ACHN (cell line): ENCODE measurements at regions not wholly inside any gene's neighbourhood (a gene's known extent, or its start where the extent isn't known, plus 50 kb on each side); places are given as distances from the start of the nearest gene placed in this dataset.

Experiments
- DNase-seq: peaks from one replicate; pipeline ENCODE4 v3.0.0-alpha.2; 2015
- in situ Hi-C: cut with HindIII; loops from 2 replicates; pipeline ENCODE4 v1.10.0; 2017; ENCODE audit warnings: low sequenced_read_pairs, low pct_ligation_motif_present, low pct_unique_long_range_greater_than_20kb

DNA sequence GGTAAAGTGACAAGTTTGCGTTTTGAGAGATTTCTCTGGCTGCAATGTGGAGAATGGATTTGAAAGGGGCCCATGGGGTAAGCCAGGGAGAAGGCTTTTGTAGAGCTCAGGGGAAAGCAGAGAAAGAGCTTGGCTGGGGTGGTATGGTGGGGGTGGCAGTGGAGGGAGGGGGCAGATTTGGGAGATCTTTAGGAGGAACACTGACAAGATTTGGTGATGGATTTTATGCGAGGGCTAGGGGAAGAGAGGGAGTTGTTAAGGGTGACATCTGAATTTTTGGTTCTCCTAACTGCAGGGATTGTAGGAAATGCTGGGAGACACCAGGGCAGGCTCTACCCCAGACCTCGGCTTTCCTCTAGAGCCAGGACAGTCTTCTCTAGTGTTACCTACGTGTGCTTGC lies 108.7 kb upstream of the ZNF678 start:
- in situ Hi-C loops, result loop anchor here (25.0 kb wide), 1 partner anchor 483 kb away; the partner anchor contains the start of gene WNT9A
- no peak for DNase-seq

DNA sequence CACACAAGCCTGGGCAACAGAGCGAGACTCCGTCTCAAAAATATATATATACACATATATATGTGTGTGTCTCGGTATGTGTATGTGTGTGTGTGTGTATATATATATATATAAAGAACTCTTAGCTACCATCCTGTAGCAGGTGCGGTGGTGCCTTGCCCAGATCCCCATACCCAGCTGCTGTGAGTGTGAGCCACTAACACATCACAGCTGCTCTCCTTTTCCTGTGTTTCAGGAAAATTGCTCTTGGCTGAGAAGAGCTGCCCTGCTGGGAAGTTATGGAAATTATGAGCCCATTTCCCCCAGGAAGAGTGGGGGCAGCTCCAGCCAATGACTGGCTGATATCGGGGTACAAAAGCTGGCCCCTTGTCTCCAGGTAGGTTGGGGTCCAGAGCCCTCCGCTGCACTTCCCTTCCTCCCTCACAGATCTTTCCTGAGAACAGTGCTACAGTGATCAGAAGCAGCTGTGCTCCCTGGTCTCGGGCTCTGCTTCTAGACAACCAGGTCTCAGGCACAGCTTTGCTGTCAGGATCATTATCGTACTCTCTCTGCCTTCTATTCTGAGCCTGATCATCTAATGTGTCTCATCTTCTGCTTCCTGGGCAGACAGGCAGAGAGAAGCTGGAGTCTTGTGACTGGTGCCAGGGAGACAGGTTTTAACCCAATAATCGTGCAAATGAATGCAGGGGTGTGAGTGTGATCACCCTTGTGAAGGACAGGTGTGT lies 109.6 kb upstream of the ZNF678 start:
- in situ Hi-C loops, result loop anchor here (25.0 kb wide), 1 partner anchor 484 kb away; the partner anchor contains the start of gene WNT9A
- no peak for DNase-seq

- in situ Hi-C loops, result loop anchor here (25.0 kb wide), 1 partner anchor 485 kb away; the partner anchor contains the start of gene WNT9A
- DNase-seq, result no peak
Observed at GRCh38 chr1:227451954-227452353, 111.4 kb upstream of the ZNF678 start.

DNA sequence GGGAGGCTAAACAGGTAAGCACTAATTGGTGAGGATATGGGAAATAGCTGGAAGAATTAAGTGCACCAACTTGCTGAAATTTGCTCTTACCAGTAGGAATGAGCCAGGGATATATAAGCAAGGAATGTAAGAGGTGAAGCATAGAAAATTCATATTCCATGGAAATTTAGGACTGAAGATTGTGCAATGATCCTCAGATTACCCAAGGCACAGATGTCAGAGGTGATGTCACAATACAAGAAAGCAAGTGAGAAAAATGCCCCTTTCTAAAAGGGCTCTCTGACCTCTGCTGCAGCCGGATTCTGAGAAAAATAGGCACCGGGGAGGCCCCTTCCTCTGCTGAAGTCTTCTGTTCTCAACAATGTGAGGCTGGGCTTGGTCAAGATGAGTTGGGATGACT lies 112.3 kb upstream of the ZNF678 start:
- in situ Hi-C loops, result loop anchor here (25.0 kb wide), 1 partner anchor 486 kb away; the partner anchor contains the start of gene WNT9A
- DNase-seq, result no peak

DNA sequence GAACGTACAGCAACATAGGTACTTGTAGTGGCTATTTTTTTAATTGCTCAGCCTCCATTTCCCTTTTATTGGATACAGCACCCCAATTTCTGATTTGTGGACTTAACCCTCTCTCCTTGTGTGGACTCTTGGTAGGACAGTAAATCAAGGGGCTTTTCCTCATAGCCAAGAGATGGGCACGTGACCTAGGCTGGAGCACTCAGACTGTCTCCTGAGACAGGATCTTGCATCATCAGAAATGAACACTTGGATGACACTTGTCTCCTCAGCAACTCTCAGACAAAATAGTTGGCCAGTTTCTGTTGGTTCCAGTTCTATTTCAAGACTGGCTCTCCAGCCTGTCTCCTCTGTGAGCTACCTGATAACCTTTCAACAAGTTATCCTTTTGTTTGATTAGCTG lies 112.9 kb upstream of the ZNF678 start:
- DNase-seq, result no peak
- in situ Hi-C loops, result loop anchor here (25.0 kb wide), 1 partner anchor 487 kb away; the partner anchor contains the start of gene WNT9A

DNA sequence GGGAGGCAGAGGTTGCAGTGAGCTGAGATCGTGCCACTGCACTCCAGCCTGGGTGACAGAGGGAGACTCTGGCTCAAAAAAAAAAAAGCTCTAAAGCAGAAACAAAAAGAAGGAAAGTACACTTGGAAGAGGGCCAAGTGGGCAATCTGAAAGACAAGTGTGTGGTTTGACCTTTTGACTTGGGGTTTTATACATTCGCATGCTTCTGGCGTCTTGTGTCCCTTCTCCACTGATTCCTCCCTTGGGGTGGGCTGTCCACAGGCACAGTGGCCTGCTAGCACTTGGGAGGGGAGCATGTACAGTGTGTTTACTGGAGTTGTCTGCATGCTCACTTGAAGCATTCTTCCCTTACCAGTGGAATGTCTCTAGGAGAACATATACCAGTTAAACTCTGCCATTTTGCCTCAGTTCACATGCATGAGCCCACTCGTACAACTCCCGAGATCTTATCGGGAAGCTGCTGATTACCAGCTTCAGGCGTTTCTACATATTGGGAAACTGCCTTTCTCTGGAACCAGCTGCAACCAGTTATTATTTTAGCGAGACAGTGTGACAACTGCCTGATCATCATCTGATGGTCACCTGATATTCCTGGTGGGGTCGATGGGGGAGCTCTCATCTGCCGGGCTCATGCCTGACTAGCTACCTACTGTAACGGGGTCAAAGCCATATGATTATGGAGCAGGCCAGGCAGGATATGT lies 113.5 kb upstream of the ZNF678 start:
- in situ Hi-C loops, result loop anchor here (25.0 kb wide), 2 partner anchors 313 to 487 kb away; partner anchors contain the start of gene WNT9A

DNA sequence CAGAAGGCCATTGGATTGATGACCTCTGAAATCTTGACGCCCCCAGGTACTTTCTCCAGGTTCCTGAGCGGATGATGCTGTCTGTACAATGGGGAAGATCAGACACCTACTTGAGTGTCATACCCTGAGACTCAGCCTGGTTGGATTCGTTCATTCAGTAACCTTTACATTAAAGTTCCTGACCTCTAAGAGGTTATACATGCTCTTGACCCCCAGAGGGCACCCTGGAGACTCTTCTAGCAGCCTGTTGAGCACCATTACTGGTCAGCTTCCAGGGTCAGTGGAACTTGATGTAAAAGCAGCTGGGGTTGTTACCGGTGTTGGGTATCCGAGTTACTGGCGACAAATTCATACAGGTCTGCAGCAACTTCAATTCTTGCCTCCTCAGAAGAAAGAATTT lies 114.3 kb upstream of the ZNF678 start:
- in situ Hi-C loops, result loop anchor here (25.0 kb wide), 1 partner anchor 312 kb away; no protein-coding TSS in a partner anchor
- peak; percentile 55 for DNase-seq

More for the DNA sequence above, 113.5 kb upstream of the ZNF678 start:
- no peak for DNase-seq

DNA sequence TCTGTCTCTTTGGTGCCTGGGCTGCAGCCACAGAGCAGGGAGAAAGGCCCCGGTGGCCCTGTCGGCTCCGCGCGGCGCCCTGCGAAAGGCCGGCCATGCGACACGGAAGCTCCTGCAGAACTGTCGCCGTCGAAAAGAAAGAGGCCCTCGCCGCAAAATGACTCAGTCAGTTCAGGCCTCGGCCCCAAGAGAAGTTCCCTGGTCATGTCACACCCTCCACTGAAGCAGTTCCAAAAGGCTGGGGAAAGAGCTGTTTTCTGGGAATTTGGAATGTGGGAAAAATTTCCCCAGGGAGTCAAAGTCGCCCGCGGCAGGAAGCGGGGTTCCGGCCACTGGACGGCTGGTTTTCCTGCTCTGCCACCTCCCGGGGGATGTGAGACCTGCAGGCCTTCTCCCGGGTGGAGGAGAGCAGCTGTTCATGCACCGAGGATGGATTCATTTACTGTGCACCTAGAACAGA lies 115.8 kb upstream of the ZNF678 start:
- DNase-seq, result no peak
- in situ Hi-C loops, result loop anchor here (25.0 kb wide), 1 partner anchor 310 kb away; no protein-coding TSS in a partner anchor

GRCh38 chr1:227445746-227446145 lies 117.6 kb upstream of the ZNF678 start:
- DNase-seq, result no peak
- in situ Hi-C loops, result loop anchor here (25.0 kb wide), 1 partner anchor 308 kb away; no protein-coding TSS in a partner anchor

GRCh38 chr1:227445092-227445674 lies 118.2 kb upstream of the ZNF678 start:
- no peak for DNase-seq
- in situ Hi-C loops, result loop anchor here (25.0 kb wide), 1 partner anchor 308 kb away; no protein-coding TSS in a partner anchor

DNA sequence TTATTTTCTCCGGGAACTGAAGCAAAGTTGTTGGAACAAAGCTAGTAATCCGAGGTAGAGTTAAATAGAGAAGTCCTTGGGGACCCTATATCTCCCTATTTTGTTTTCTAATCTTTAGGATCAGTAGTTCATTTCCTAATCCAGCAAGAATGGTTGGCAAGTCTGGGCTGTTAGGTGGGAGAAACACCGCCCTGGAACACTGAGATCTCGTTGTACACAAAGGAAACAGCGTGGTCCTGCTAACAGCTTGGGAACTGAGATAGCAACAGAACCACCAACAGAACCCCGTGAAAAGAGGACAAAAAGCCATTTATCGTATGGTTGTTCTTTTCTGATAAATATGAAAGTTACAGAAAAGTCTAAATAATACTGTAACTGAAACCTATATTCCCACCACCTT lies 121.9 kb upstream of the CDC42BPA start:
- in situ Hi-C loops, result loop anchor here (25.0 kb wide), 1 partner anchor 303 kb away; no protein-coding TSS in a partner anchor
- no peak for DNase-seq

DNA sequence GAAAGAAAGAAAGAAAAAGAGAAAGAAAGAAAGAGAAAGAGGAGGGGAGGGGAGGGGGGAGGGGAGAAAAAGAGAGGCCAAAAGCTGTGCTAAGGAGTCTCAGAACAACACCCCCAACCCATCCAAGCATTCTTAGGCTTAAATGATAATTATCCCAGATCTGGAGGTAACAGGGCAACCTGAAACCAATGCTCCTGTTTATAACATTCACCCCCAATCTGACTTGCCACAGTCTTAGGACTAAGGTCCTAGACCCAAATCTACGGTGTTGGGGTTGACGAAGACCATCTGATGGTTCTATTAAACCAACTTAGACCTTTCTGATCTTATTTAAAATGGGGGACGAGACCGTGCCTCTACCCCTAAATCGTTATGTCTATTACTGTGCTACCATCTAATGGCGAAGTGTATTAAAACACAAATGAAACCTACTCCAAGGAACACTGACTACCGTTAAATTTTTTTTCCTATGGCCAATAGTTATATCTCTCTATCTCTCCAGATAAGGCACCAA lies 119.3 kb upstream of the CDC42BPA start:
- DNase-seq, result peak; percentile 79
- in situ Hi-C loops, result loop anchor here (25.0 kb wide), 1 partner anchor 300 kb away; no protein-coding TSS in a partner anchor

GRCh38 chr1:227434808-227435444 lies 116.6 kb upstream of the CDC42BPA start:
- in situ Hi-C loops, result loop anchor here (25.0 kb wide), 1 partner anchor 298 kb away; no protein-coding TSS in a partner anchor
- DNase-seq, result no peak

DNA sequence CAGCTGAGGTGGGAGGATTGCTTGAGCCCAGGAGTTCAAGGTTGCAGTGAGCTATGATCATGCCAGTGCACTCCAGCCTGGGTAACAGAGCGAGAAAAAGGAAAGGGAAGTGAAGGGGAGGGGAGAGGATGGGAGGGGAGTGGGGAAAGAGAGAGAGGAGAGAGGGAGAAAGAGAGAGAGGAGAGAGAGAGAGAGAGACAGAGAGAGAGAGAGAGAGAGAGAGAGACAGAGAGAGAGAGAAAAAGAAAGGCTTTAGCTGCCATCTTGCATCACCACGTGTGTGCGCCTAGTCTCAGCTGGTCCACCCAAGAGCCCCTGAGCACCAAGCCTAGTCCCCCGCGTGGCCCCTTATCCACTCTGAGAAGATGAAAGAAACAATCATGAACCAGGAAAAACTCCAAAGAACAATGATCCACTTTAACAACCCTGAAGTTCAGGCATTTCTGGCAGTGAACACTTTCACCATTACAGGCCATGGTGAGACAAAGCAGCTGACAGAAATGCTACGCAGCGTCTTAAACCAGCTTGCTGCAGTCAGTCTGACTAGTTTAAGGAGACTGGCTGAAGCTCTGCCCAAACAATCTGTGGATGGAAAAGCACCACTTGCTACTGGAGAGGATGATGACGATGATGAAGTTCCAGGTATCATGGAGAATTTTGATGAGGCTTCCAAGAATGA lies 115.5 kb upstream of the CDC42BPA start:
- in situ Hi-C loops, result loop anchor here (25.0 kb wide), 1 partner anchor 297 kb away; no protein-coding TSS in a partner anchor
- DNase-seq, result no peak

GRCh38 chr1:227432981-227433380 lies 114.7 kb upstream of the CDC42BPA start:
- in situ Hi-C loops, result loop anchor here (25.0 kb wide), 1 partner anchor 296 kb away; no protein-coding TSS in a partner anchor
- DNase-seq, result no peak

GRCh38 chr1:227432181-227432535 lies 113.9 kb upstream of the CDC42BPA start:
- DNase-seq, result no peak
- in situ Hi-C loops, result loop anchor here (25.0 kb wide), 1 partner anchor 295 kb away; no protein-coding TSS in a partner anchor
